HCT116 (cell line): ENCODE measurements at regions not wholly inside any gene's neighbourhood (a gene's known extent, or its start where the extent isn't known, plus 50 kb on each side); places are given as distances from the start of the nearest gene placed in this dataset.
"Not testable (repeated sequence)": the region's sequence is repeated elsewhere in the genome, so short reads cannot be mapped to it uniquely, and the experiment has no call there.

Experiments used
- ATAC-seq: fragments of 200-7000 bp; cut with Tn5 transposase; 2 replicates; pipeline ENCODE4 v1.9.1; 2020; ENCODE audit warnings: mild to moderate bottlenecking, moderate library complexity
- BruUV-seq: library from RNA; stranded (reverse); fragments of 400-500 nt; replicated peaks from 2 replicates; lab custom pipeline; 2021; lab: Mats Ljungman, UMichigan
- CTCF ChIA-PET: fragments of 300-600 bp; sonication (Branson Sonifier 250); formaldehyde crosslinking; loops from one replicate; lab custom pipeline; 2021; ENCODE audit warnings: antibody characterized with exemption; lab: Charles Lee
- POLR2A ChIA-PET: fragments of 300-600, 350-600 bp; sonication (Branson Sonifier 250); formaldehyde crosslinking; loops from one replicate; lab custom pipeline; 2021; ENCODE audit warnings: antibody characterized with exemption; lab: Charles Lee
- RAD21 ChIA-PET, 2 experiments: fragments of 300-600 bp; sonication (Branson Sonifier 250); formaldehyde crosslinking; loops; one replicate each; lab custom pipeline; 2023; ENCODE audit warnings: low total read pairs in 2 of 2; ENCODE audit not compliant: uncharacterized antibody in 2 of 2, unreplicated experiment in 2 of 2, low non-redundant PET in 1 of 2; lab: Charles Lee
- DNase-seq: peaks from one replicate; pipeline ENCODE4 v3.0.0-alpha.2; 2010; ENCODE audit warnings: low read depth, low spot score
- H2AFZ ChIP-seq: fragments of 200-600 bp; shearing (Covaris generic), sonication (generic); 2 replicates; pipeline ENCODE4 v1.6.1; 2017; ENCODE audit warnings: low read depth, mixed run types, mixed read lengths, antibody characterized with exemption, low read length; ENCODE audit not compliant: poor library complexity, severe bottlenecking
- H3K27ac ChIP-seq: 2 replicates; pipeline ENCODE4 v1.5.1; 2012; ENCODE audit warnings: low read depth, low read length
- H3K27me3 ChIP-seq: fragments of 200-600 bp; sonication (generic); 2 replicates; pipeline ENCODE4 v1.6.1; 2016; ENCODE audit warnings: mixed run types, low read length, mixed read lengths; ENCODE audit not compliant: insufficient read depth
- H3K36me3 ChIP-seq, 2 experiments: fragments of 200-500 bp in 1 of 2; fragments of 200-600 bp in 1 of 2; sonication (Bioruptor generic) in 1 of 2; sonication (generic) in 1 of 2; 2 replicates each; pipeline versions ENCODE4 v1.5.1 to v1.6.1; 2014 to 2016; ENCODE audit warnings: low read length in 2 of 2, inconsistent platforms in 1 of 2, mixed read lengths in 1 of 2, mixed run types in 1 of 2; ENCODE audit not compliant: insufficient read depth in 2 of 2, control insufficient read depth in 1 of 2
- H3K4me1 ChIP-seq, 2 experiments: fragments of 200-600 bp in 1 of 2; sonication (generic) in 1 of 2; 2 replicates each; pipeline versions ENCODE4 v1.5.1 to v1.6.1; 2012 to 2017; ENCODE audit warnings: low read length in 2 of 2, inconsistent platforms in 1 of 2, mild to moderate bottlenecking in 1 of 2, mixed read lengths in 1 of 2, mixed run types in 1 of 2, moderate library complexity in 1 of 2; ENCODE audit not compliant: insufficient read depth in 2 of 2, control insufficient read depth in 1 of 2
- H3K4me2 ChIP-seq: fragments of 200-600 bp; sonication (generic); 2 replicates; pipeline ENCODE4 v1.6.1; 2017; ENCODE audit warnings: mixed run types, low read length, mixed read lengths
- H3K4me3 ChIP-seq, 2 experiments: fragments of 200-600 bp in 1 of 2; sonication (generic) in 1 of 2; replicated peaks in 1 of 2; 2 replicates each; pipeline ENCODE4 v1.5.1; 2011 to 2016; ENCODE audit warnings: low read length in 2 of 2, control low read depth in 1 of 2, low read depth in 1 of 2, mild to moderate bottlenecking in 1 of 2, mixed read lengths in 1 of 2, mixed run types in 1 of 2
- H3K79me2 ChIP-seq: fragments of 200-600 bp; sonication (generic); 2 replicates; pipeline ENCODE4 v1.6.1; 2017; ENCODE audit warnings: mild to moderate bottlenecking, mixed run types, low read length, moderate library complexity, mixed read lengths; ENCODE audit not compliant: insufficient read depth
- H3K9ac ChIP-seq: fragments of 200-600 bp; sonication (generic); 2 replicates; pipeline ENCODE4 v1.6.1; 2016; ENCODE audit warnings: low read length, mixed read lengths
- H3K9me2 ChIP-seq: fragments of 200-600 bp; sonication (generic), shearing (Covaris generic); 2 replicates; pipeline ENCODE4 v1.6.1; 2017; ENCODE audit warnings: mixed run types, mild to moderate bottlenecking, moderate library complexity; ENCODE audit not compliant: insufficient read depth
- H3K9me3 ChIP-seq, 2 experiments: fragments of 200-500 bp in 1 of 2; fragments of 200-600 bp in 1 of 2; sonication (Bioruptor generic) in 1 of 2; sonication (generic) in 1 of 2; 2 replicates each; pipeline ENCODE4 v1.6.1; 2014 to 2017; ENCODE audit warnings: low read length in 2 of 2, mixed read lengths in 2 of 2, inconsistent platforms in 1 of 2, low read depth in 1 of 2, mild to moderate bottlenecking in 1 of 2, mixed run types in 1 of 2, moderate library complexity in 1 of 2; ENCODE audit not compliant: control insufficient read depth in 1 of 2, insufficient read depth in 1 of 2
- H4K20me1 ChIP-seq: fragments of 200-600 bp; sonication (generic), shearing (Covaris generic); 2 replicates; pipeline ENCODE4 v1.6.1; 2017; ENCODE audit warnings: mixed run types, mild to moderate bottlenecking, moderate library complexity; ENCODE audit not compliant: insufficient read depth
- CEBPB ChIP-seq: IDR thresholded peaks from 2 replicates; pipeline ENCODE4 v1.6.1; 2012; ENCODE audit warnings: low read depth
- ELF1 ChIP-seq: IDR thresholded peaks from 2 replicates; pipeline ENCODE4 v1.6.1; 2012; ENCODE audit warnings: low read depth, borderline replicate concordance
- JUND ChIP-seq: IDR thresholded peaks from 2 replicates; pipeline ENCODE4 v1.6.1; 2012
- RAD21 ChIP-seq: IDR thresholded peaks from 2 replicates; pipeline ENCODE4 v1.6.1; 2012; ENCODE audit warnings: low read depth, mild to moderate bottlenecking
- SIN3A ChIP-seq: IDR thresholded peaks from 2 replicates; pipeline ENCODE4 v1.6.1; 2012; ENCODE audit warnings: low read depth
- SRF ChIP-seq: IDR thresholded peaks from 2 replicates; pipeline ENCODE4 v1.6.1; 2012; ENCODE audit warnings: low read depth
- intact Hi-C: fragments of 100-400 bp; cut with micrococcal nuclease; formaldehyde crosslinking; loops from 2 replicates; pipeline ENCODE4 v1.10.0; 2022
- TF ChIP-seq, protein P1 (sequence below): IDR thresholded peaks from 2 replicates; pipeline ENCODE4 v1.6.1; 2011; ENCODE audit warnings: mild to moderate bottlenecking, low read length, moderate library complexity; ENCODE audit not compliant: insufficient replicate concordance; ENCODE audit errors: extremely low read depth
- TF ChIP-seq, protein P2 (sequence below), 3 experiments: fragments of 200-600 bp in 1 of 3; sonication (generic) in 1 of 3; IDR thresholded peaks in 2 of 3; conservative IDR thresholded peaks in 1 of 3; 2 replicates each; pipeline ENCODE4 v1.5.1; 2012 to 2017; ENCODE audit warnings: low read depth in 2 of 3, low read length in 2 of 3, antibody characterized with exemption in 1 of 3, borderline replicate concordance in 1 of 3, control low read depth in 1 of 3, mild to moderate bottlenecking in 1 of 3, mixed read lengths in 1 of 3, mixed run types in 1 of 3, moderate library complexity in 1 of 3; ENCODE audit not compliant: insufficient read depth in 1 of 3
- TF ChIP-seq, protein P3 (sequence below): IDR thresholded peaks from 2 replicates; pipeline ENCODE4 v1.6.1; 2012; ENCODE audit warnings: low read depth
- TF ChIP-seq, protein P4 (sequence below): IDR thresholded peaks from 2 replicates; pipeline ENCODE4 v1.6.1; 2012

DNA sequence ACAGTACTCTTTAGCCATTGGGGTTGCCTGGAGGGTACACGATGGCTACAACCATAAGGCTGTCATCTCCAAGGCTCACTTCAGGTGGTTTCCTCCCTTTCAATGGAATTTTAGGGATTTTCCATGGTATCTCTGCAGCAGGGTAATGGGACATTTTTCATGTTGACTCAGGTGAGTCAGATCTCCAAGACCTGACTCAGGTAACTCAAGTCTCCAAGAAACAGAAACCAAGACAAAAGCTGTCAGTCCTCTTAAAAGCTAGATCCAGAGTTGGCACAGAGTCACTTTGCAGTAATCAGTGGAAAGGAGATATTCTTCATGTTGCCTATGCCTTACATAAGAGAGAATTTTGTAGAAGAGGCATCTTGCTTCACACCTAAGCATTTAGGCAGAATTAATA, 375.8 kb upstream of the ARPP21 start:
- H3K9me2 ChIP-seq, result no peaks in the 10 kb centered on the region
- no peaks in the 10 kb centered on the region for H3K79me2 ChIP-seq
- no TSS peak for BruUV-seq
- H3K36me3 ChIP-seq, result no peaks in the 10 kb centered on the region
- RAD21 ChIA-PET, result no interaction called here
- POLR2A ChIA-PET, result no interaction called here
- no peak overlapping the region for H3K27ac ChIP-seq
- no peaks in the 10 kb centered on the region for H3K4me1 ChIP-seq
- H2AFZ ChIP-seq, result no peak overlapping the region
- H4K20me1 ChIP-seq, result no peaks in the 10 kb centered on the region
- CTCF ChIA-PET, result no interaction called here
- peaks cover 5 to 29% of the 10 kb centered on the region in 2 experiments; a peak in 2 of 4 replicates for H3K9me3 ChIP-seq
- DNase-seq (no peak), ATAC-seq (no peak)
- TF ChIP-seq RAD21 (no peak), JUND (no peak), SIN3A (no peak), SRF (no peak), ELF1 (no peak), CEBPB (no peak)
- TF ChIP-seq, protein P1, sequence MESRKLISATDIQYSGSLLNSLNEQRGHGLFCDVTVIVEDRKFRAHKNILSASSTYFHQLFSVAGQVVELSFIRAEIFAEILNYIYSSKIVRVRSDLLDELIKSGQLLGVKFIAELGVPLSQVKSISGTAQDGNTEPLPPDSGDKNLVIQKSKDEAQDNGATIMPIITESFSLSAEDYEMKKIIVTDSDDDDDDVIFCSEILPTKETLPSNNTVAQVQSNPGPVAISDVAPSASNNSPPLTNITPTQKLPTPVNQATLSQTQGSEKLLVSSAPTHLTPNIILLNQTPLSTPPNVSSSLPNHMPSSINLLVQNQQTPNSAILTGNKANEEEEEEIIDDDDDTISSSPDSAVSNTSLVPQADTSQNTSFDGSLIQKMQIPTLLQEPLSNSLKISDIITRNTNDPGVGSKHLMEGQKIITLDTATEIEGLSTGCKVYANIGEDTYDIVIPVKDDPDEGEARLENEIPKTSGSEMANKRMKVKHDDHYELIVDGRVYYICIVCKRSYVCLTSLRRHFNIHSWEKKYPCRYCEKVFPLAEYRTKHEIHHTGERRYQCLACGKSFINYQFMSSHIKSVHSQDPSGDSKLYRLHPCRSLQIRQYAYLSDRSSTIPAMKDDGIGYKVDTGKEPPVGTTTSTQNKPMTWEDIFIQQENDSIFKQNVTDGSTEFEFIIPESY, result no peak
- TF ChIP-seq, protein P2, sequence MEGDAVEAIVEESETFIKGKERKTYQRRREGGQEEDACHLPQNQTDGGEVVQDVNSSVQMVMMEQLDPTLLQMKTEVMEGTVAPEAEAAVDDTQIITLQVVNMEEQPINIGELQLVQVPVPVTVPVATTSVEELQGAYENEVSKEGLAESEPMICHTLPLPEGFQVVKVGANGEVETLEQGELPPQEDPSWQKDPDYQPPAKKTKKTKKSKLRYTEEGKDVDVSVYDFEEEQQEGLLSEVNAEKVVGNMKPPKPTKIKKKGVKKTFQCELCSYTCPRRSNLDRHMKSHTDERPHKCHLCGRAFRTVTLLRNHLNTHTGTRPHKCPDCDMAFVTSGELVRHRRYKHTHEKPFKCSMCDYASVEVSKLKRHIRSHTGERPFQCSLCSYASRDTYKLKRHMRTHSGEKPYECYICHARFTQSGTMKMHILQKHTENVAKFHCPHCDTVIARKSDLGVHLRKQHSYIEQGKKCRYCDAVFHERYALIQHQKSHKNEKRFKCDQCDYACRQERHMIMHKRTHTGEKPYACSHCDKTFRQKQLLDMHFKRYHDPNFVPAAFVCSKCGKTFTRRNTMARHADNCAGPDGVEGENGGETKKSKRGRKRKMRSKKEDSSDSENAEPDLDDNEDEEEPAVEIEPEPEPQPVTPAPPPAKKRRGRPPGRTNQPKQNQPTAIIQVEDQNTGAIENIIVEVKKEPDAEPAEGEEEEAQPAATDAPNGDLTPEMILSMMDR (IDR thresholded peaks at IDR 0.05 in 2 of 3, conservative IDR thresholded peaks at IDR 0.05 in 1 of 3; ENCODE audit: borderline replicate concordance in 1 of 3, insufficient read depth in 1 of 3, low read depth in 2 of 3, low read length in 2 of 3), result no peak
- TF ChIP-seq, protein P3, sequence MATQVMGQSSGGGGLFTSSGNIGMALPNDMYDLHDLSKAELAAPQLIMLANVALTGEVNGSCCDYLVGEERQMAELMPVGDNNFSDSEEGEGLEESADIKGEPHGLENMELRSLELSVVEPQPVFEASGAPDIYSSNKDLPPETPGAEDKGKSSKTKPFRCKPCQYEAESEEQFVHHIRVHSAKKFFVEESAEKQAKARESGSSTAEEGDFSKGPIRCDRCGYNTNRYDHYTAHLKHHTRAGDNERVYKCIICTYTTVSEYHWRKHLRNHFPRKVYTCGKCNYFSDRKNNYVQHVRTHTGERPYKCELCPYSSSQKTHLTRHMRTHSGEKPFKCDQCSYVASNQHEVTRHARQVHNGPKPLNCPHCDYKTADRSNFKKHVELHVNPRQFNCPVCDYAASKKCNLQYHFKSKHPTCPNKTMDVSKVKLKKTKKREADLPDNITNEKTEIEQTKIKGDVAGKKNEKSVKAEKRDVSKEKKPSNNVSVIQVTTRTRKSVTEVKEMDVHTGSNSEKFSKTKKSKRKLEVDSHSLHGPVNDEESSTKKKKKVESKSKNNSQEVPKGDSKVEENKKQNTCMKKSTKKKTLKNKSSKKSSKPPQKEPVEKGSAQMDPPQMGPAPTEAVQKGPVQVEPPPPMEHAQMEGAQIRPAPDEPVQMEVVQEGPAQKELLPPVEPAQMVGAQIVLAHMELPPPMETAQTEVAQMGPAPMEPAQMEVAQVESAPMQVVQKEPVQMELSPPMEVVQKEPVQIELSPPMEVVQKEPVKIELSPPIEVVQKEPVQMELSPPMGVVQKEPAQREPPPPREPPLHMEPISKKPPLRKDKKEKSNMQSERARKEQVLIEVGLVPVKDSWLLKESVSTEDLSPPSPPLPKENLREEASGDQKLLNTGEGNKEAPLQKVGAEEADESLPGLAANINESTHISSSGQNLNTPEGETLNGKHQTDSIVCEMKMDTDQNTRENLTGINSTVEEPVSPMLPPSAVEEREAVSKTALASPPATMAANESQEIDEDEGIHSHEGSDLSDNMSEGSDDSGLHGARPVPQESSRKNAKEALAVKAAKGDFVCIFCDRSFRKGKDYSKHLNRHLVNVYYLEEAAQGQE, result no peak
- TF ChIP-seq, protein P4, sequence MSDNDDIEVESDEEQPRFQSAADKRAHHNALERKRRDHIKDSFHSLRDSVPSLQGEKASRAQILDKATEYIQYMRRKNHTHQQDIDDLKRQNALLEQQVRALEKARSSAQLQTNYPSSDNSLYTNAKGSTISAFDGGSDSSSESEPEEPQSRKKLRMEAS, result no peak
- no peak overlapping the region for H3K4me3 ChIP-seq
- H3K9ac ChIP-seq, result no peak overlapping the region
- no peak overlapping the region for H3K4me2 ChIP-seq
- intact Hi-C loops, result no loop called here
- no peaks in the 10 kb centered on the region for H3K27me3 ChIP-seq

DNA sequence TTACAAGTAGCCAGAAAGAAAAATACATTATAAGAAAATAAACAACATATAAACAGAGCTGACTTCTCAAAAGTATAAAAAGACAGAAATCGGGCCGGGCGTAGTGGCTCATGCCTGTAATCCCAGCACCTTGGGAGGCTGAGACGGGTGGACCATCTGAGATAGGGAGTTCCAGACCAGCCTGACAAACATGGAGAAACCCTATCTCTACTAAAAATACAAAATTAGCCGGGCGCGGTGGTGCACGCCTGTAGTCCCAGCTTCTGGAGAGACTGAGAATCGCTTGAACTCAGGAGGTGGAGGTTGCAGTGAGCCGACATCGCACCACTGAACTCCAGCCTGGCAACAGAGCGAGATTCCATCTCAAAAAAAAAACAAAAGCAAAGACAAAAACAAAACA, 373.3 kb upstream of the ARPP21 start:
- intact Hi-C loops, RAD21 ChIA-PET, ATAC-seq, H3K9ac ChIP-seq, CTCF ChIA-PET, H3K4me1 ChIP-seq, H3K79me2 ChIP-seq, H3K4me3 ChIP-seq, H3K27ac ChIP-seq, H3K4me2 ChIP-seq, POLR2A ChIA-PET, H3K27me3 ChIP-seq, H2AFZ ChIP-seq, DNase-seq, H3K9me2 ChIP-seq, H4K20me1 ChIP-seq, BruUV-seq, H3K36me3 ChIP-seq: not testable (repeated sequence)
- peaks cover 5 to 25% of the 10 kb centered on the region in 2 experiments; a peak in 2 of 4 replicates for H3K9me3 ChIP-seq
